Lung (tissue), 11 donors: ENCODE measurements at regions not wholly inside any gene's neighbourhood (a gene's known extent, or its start where the extent isn't known, plus 50 kb on each side); places are given as distances from the start of the nearest gene placed in this dataset.

Source experiments
- ATAC-seq: fragments of 200-7000 bp; cut with Tn5 transposase; one replicate; pipeline ENCODE4 v1.9.1; 2020; ENCODE audit warnings: moderate number of reproducible peaks; ENCODE audit not compliant: insufficient read depth, low FRiP score
- DNase-seq, 3 donors: peaks; one replicate each; pipeline ENCODE4 v3.0.0-alpha.2; 2013 to 2017
- H3K27ac ChIP-seq, 2 donors: one replicate each; pipeline ENCODE4 v1.5.1; 2013; ENCODE audit warnings: mild to moderate bottlenecking in 2 of 2, moderate library complexity in 2 of 2, control low read depth in 1 of 2, inconsistent platforms in 1 of 2, low read depth in 1 of 2, low read length in 1 of 2
- H3K27me3 ChIP-seq, 3 donors: one replicate each; pipeline ENCODE4 v1.5.1; 2013; ENCODE audit warnings: low read length in 2 of 3; ENCODE audit not compliant: control insufficient read depth in 3 of 3, insufficient read depth in 3 of 3
- H3K36me3 ChIP-seq, 4 donors: one replicate each; pipeline ENCODE4 v1.5.1; 2013; ENCODE audit warnings: low read length in 4 of 4, mild to moderate bottlenecking in 1 of 4, moderate library complexity in 1 of 4; ENCODE audit not compliant: control insufficient read depth in 4 of 4, insufficient read depth in 4 of 4
- H3K4me1 ChIP-seq, 5 donors: one replicate each; pipeline ENCODE4 v1.5.1; 2013; ENCODE audit warnings: low read length in 5 of 5, mild to moderate bottlenecking in 2 of 5, moderate library complexity in 1 of 5; ENCODE audit not compliant: control insufficient read depth in 5 of 5, insufficient read depth in 5 of 5
- H3K4me3 ChIP-seq: one replicate; pipeline ENCODE4 v1.5.1; 2013; ENCODE audit warnings: mild to moderate bottlenecking, control low read depth, moderate library complexity
- H3K9ac ChIP-seq, 2 donors: one replicate each; pipeline ENCODE4 v1.5.1; 2013; ENCODE audit warnings: low read length in 2 of 2, control low read depth in 1 of 2; ENCODE audit not compliant: insufficient read depth in 1 of 2
- H3K9me3 ChIP-seq, 4 donors: one replicate each; pipeline ENCODE4 v1.5.1; 2013; ENCODE audit warnings: low read length in 3 of 4, mild to moderate bottlenecking in 1 of 4, moderate library complexity in 1 of 4; ENCODE audit not compliant: control insufficient read depth in 4 of 4, insufficient read depth in 3 of 4
- CTCF ChIP-seq: IDR thresholded peaks from 2 replicates; pipeline ENCODE4 v1.5.1; 2012; ENCODE audit warnings: mild to moderate bottlenecking; ENCODE audit errors: control extremely low read depth, extremely low read depth
- WGBS, 2 donors: extraction: QIAGEN DNeasy Blood & Tissue Kit; methylation state at CpG; one replicate each; pipeline ENCODE4 v1.1.7; 2013; 5-methylcytosine and 5-hydroxymethylcytosine counted together
- donor health status: control.
- donor health status: control.
- donor health status: Bipolar disorder and iron deficiency.
- donor health status: healthy.
- donor health status: DM: yes; HTN: yes; CAD: no.

DNA sequence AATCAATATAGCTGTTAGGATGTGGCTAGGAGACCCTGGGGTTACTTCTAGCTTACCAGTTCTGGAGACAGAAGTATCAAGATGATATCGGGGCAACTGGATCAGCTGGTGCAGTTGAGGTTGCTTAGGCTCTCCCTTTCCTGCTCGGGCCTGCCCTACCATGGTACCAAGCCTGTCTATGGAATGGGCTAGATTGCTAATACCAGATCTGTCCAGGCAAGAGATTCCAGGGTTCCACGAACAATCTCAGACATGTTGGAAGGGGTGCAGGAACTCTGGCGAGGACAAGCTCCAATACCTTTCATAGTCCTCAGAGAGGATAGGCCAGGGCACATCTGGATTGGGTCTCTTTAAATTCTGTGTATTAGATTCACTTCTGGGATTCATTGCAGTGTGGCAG, 53.8 kb downstream of the ADM start:
- H3K9ac ChIP-seq = no peak overlapping the region
- no peaks in the 10 kb centered on the region for H3K9me3 ChIP-seq
- H3K36me3 ChIP-seq = no peaks in the 10 kb centered on the region
- H3K27ac ChIP-seq = no peak overlapping the region
- peaks cover 0 to 4% (median 0%) of the 10 kb centered on the region in 5 donors for H3K4me1 ChIP-seq
- DNase-seq = no peak
- ATAC-seq = no peak
- no peak for TF ChIP-seq CTCF
- H3K27me3 ChIP-seq = no peaks in the 10 kb centered on the region
- no peak overlapping the region for H3K4me3 ChIP-seq
- 92 to 93% methylated on average over 4 of the region's 4 CpGs for WGBS, 2 donors

GRCh38 chr11:10359171-10359570, 54.3 kb downstream of the ADM start:
- Histone ChIP-seq H3K4me3 (no peak overlapping the region), H3K36me3 (no peaks in the 10 kb centered on the region), H3K27ac (no peak overlapping the region), H3K9ac (no peak overlapping the region), H3K27me3 (no peaks in the 10 kb centered on the region), H3K9me3 (no peaks in the 10 kb centered on the region), H3K4me1 (peaks cover 0 to 2% (median 0%) of the 10 kb centered on the region in 5 donors)
- ATAC-seq (no peak), DNase-seq (no peak)
- WGBS, 2 donors = 89 to 92% methylated on average over 1 of the region's 1 CpG
- no peak for TF ChIP-seq CTCF

- no peak for ATAC-seq
- H3K4me3 ChIP-seq = no peak overlapping the region
- H3K9me3 ChIP-seq = no peaks in the 10 kb centered on the region
- no peak for DNase-seq
- no peaks in the 10 kb centered on the region for H3K27me3 ChIP-seq
- peaks cover 0 to 3% (median 0%) of the 10 kb centered on the region in 5 donors for H3K4me1 ChIP-seq
- H3K9ac ChIP-seq = no peak overlapping the region
- TF ChIP-seq CTCF = no peak
- H3K27ac ChIP-seq = no peak overlapping the region
- H3K36me3 ChIP-seq = no peaks in the 10 kb centered on the region
Measured at GRCh38 chr11:10360835-10361234, 56.0 kb downstream of the ADM start.

DNA sequence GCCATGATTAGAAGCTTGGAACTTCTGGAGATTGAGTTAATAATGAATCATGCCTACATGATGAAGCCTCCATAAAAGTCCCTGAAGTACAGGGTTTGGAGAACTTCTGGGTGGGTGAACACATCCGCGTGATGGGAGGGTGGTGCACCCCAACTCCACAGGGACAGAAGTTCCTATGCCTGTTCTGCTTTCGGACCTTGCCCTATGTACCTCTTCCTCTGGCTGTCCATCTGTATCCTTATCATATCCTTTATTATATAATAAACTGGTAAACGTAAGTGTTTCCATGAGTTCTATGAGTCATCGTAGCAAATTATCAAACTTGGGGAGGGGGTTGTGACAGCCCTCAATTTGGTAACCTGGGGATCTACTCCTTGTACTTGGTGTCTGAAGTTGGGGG, 60.2 kb downstream of the ADM start:
- H3K36me3 ChIP-seq = no peaks in the 10 kb centered on the region
- no peak overlapping the region for H3K4me3 ChIP-seq
- H3K9me3 ChIP-seq = no peaks in the 10 kb centered on the region
- no peak for TF ChIP-seq CTCF
- no peaks in the 10 kb centered on the region for H3K27me3 ChIP-seq
- peaks cover 0 to 12% (median 3%) of the 10 kb centered on the region in 5 donors for H3K4me1 ChIP-seq
- ATAC-seq (no peak), DNase-seq (no peak)
- WGBS, 2 donors = 83 to 95% methylated on average over 5 of the region's 5 CpGs
- H3K27ac ChIP-seq = no peak overlapping the region
- H3K9ac ChIP-seq = no peak overlapping the region
